Spinal cord (tissue), 9 donors: ENCODE measurements at regions not wholly inside any gene's neighbourhood (a gene's known extent, or its start where the extent isn't known, plus 50 kb on each side); places are given as distances from the start of the nearest gene placed in this dataset.
A peak's percentile ranks its signal among the peaks of the same experiment; 100 is the strongest.
"Not testable (repeated sequence)": the region's sequence is repeated elsewhere in the genome, so short reads cannot be mapped to it uniquely, and the experiment has no call there.

Experiments
- DNase-seq, 6 donors: peaks; one replicate each; pipeline versions ENCODE4 v3.0.0 to v3.0.0-alpha.2; 2013 to 2015; ENCODE audit warnings: low spot score in 6 of 6, low read depth in 4 of 6
- H3K27ac ChIP-seq: one replicate; pipeline ENCODE4 v1.5.1; 2013; ENCODE audit warnings: low read depth, low read length, control low read depth
- H3K27me3 ChIP-seq: one replicate; pipeline ENCODE4 v1.6.1; 2013; ENCODE audit warnings: low read length; ENCODE audit not compliant: control insufficient read depth, insufficient read depth
- H3K36me3 ChIP-seq: one replicate; pipeline ENCODE4 v1.6.1; 2013; ENCODE audit warnings: low read length; ENCODE audit not compliant: control insufficient read depth, insufficient read depth
- H3K4me1 ChIP-seq: one replicate; pipeline ENCODE4 v1.6.1; 2013; ENCODE audit warnings: low read length; ENCODE audit not compliant: control insufficient read depth, insufficient read depth
- H3K4me3 ChIP-seq: one replicate; pipeline ENCODE4 v1.5.1; 2013; ENCODE audit warnings: low read depth, low read length, control low read depth
- H3K9me3 ChIP-seq: one replicate; pipeline ENCODE4 v1.6.1; 2013; ENCODE audit warnings: low read length; ENCODE audit not compliant: control insufficient read depth, insufficient read depth
- WGBS: methylation state at CpG from one replicate; pipeline ENCODE4 v1.1.5; 2013; ENCODE audit warnings: missing lambda C conversion rate; ENCODE audit not compliant: insufficient coverage; 5-methylcytosine and 5-hydroxymethylcytosine counted together
- donor health status: healthy.

DNA sequence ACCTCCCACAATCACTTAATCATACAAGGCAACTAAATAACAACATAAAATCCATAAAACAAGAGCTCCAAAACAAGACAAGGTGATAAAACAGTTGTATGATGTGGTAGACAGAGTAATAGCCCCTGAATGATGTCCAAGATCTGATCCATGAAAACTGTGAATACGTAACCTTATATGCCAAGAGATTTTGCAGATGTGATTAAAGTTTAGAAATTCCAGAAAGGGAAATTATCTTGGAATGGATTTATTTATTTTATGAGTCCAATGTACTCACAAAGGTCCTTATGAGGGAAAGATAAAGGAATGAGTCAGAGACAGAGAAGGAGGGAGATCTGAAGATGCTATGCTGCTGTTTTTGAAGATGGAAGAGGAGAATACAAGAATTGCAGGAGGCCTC, 1775.7 kb upstream of the C9orf72 start:
- H3K36me3 ChIP-seq = no peaks in the 10 kb centered on the region
- H3K4me3 ChIP-seq = no peak overlapping the region
- H3K27ac ChIP-seq = no peak overlapping the region
- DNase-seq = no peak
- no peaks in the 10 kb centered on the region for H3K4me1 ChIP-seq
- no peaks in the 10 kb centered on the region for H3K27me3 ChIP-seq
- WGBS = 100% methylated on average over 1 of the region's 1 CpG
- H3K9me3 ChIP-seq = no peaks in the 10 kb centered on the region

- no peak overlapping the region for H3K4me3 ChIP-seq
- no peak for DNase-seq
- H3K27me3 ChIP-seq = no peaks in the 10 kb centered on the region
- H3K9me3 ChIP-seq = no peaks in the 10 kb centered on the region
- no peaks in the 10 kb centered on the region for H3K4me1 ChIP-seq
- no CpG with 5 or more reads among the region's 1 CpG for WGBS
- no peaks in the 10 kb centered on the region for H3K36me3 ChIP-seq
- no peak overlapping the region for H3K27ac ChIP-seq
Observed at GRCh38 chr9:29389421-29389820, 1816.1 kb upstream of the C9orf72 start.

DNA sequence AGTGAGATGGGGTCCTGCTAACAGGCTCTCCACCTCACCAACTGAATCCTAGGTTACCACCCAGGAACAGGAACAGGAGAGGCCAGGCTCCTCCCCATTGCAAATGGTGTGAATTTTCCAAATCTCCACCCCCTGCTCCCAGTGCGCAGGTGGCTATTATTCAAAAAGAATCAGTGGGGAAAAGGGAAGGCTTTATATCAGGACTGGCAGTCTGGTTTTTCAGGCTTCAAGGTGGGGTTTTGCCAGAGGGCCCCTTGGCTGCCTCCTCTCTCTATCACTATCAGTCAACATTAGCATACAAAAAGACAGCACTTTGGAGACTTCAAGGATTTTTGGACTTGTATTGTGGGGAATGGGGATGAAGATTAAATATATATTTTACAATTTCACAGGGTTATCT, 1817.6 kb upstream of the C9orf72 start:
- no peak overlapping the region for H3K4me3 ChIP-seq
- no peaks in the 10 kb centered on the region for H3K4me1 ChIP-seq
- no CpG with 5 or more reads among the region's 1 CpG for WGBS
- H3K9me3 ChIP-seq = no peaks in the 10 kb centered on the region
- no peaks in the 10 kb centered on the region for H3K27me3 ChIP-seq
- DNase-seq = no peak
- no peak overlapping the region for H3K27ac ChIP-seq
- H3K36me3 ChIP-seq = no peaks in the 10 kb centered on the region

DNA sequence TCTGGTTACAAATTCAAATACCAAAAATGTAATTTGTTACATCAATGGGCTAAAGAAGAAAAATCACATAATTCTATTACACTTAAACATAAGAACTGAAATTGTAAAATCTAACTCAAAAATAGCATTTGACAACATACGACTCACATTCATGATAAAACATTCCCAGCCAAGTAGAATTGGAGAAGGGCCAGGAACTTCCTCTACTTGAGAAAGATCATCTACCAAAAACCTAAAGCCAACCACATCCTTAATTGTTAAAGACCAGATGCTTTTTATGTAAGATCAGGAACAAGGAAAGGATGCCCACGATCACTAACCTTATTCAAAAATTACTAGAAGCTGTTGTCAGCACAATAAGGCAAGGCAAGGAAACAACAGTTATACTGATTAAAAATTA, 1819.8 kb upstream of the C9orf72 start:
- peak in 1 of 6 donors; percentile 23 for DNase-seq
- Histone ChIP-seq H3K36me3 (no peaks in the 10 kb centered on the region), H3K27ac (no peak overlapping the region), H3K27me3 (no peaks in the 10 kb centered on the region), H3K4me1 (no peaks in the 10 kb centered on the region), H3K4me3 (no peak overlapping the region), H3K9me3 (no peaks in the 10 kb centered on the region)
- WGBS = 57% methylated on average over 1 of the region's 2 CpGs

- no peaks in the 10 kb centered on the region for H3K4me1 ChIP-seq
- no peak for DNase-seq
- no peaks in the 10 kb centered on the region for H3K36me3 ChIP-seq
- H3K27ac ChIP-seq = no peak overlapping the region
- H3K4me3 ChIP-seq = no peak overlapping the region
- H3K9me3 ChIP-seq = no peaks in the 10 kb centered on the region
- H3K27me3 ChIP-seq = no peaks in the 10 kb centered on the region
- no CpG with 5 or more reads among the region's 1 CpG for WGBS
Observed at GRCh38 chr9:29394855-29395254, 1821.6 kb upstream of the C9orf72 start.

- DNase-seq = no peak
- Histone ChIP-seq H3K27ac (no peak overlapping the region), H3K27me3 (no peaks in the 10 kb centered on the region), H3K4me1 (no peaks in the 10 kb centered on the region), H3K36me3 (no peaks in the 10 kb centered on the region), H3K4me3 (no peak overlapping the region), H3K9me3 (no peaks in the 10 kb centered on the region)
- whole genome bisulfite sequencing = no CpG with 5 or more reads among the region's 3 CpGs
Observed at GRCh38 chr9:29397148-29397547, 1823.9 kb upstream of the C9orf72 start.

DNA sequence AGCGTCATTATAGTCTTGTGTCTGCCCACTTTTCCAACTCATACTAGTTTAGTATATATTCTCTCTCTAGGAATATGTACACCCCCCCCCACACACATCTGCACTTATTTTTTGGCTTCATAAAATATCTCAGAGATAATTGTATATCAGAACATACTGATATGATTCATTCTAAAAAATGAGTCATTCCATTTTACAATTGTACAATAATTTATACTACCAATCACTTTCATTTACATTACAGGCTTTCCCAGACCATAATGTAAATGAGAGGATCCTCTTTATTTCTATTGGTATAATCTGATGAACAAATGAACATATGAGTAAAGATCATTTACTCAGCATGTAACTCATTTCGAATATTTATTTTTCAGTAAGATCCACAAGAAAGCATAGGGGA, 1842.9 kb upstream of the C9orf72 start:
- no peak for DNase-seq
- WGBS = no CpG with 5 or more reads among the region's 2 CpGs
- Histone ChIP-seq H3K4me3 (no peak overlapping the region), H3K36me3 (no peaks in the 10 kb centered on the region), H3K4me1 (no peaks in the 10 kb centered on the region), H3K9me3 (no peaks in the 10 kb centered on the region), H3K27me3 (no peaks in the 10 kb centered on the region), H3K27ac (no peak overlapping the region)

- Histone ChIP-seq H3K36me3 (no peaks in the 10 kb centered on the region), H3K9me3 (no peaks in the 10 kb centered on the region), H3K4me3 (no peak overlapping the region), H3K27me3 (no peaks in the 10 kb centered on the region), H3K27ac (no peak overlapping the region), H3K4me1 (no peaks in the 10 kb centered on the region)
- no peak for DNase-seq
- WGBS = 47% methylated on average over 3 of the region's 3 CpGs
Observed at GRCh38 chr9:29422438-29422837, 1849.2 kb upstream of the C9orf72 start.

GRCh38 chr9:29432191-29432590, 1858.9 kb upstream of the C9orf72 start:
- Histone ChIP-seq H3K36me3 (no peaks in the 10 kb centered on the region), H3K4me3 (no peak overlapping the region), H3K4me1 (no peaks in the 10 kb centered on the region), H3K27ac (no peak overlapping the region), H3K9me3 (no peaks in the 10 kb centered on the region), H3K27me3 (no peaks in the 10 kb centered on the region)
- peak in 1 of 6 donors; percentile 7 for DNase-seq

DNA sequence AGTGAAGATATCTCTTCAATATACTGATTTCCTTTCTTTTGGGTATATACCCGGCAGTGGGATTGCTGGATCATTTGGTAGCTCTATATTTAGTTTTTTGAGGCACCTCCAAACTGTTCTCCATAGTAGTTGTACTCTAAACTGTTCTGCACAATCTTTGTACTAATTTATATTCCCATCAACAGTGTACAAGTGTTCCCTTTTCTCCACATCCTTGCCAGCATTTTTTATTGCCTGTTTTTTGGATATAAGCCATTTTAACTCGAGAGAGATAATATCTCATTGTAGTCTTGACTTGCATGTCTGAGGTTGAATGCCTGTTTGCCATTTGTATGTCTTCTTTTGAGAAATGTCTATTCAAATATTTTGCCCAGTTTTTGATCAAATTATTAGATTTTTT, 1859.4 kb upstream of the C9orf72 start:
- H3K27ac ChIP-seq, DNase-seq, H3K27me3 ChIP-seq, H3K4me3 ChIP-seq, H3K4me1 ChIP-seq, H3K36me3 ChIP-seq, H3K9me3 ChIP-seq: not testable (repeated sequence)
- WGBS = no CpG with 5 or more reads among the region's 2 CpGs
